Choroid plexus epithelial cell (primary cell): ENCODE measurements at regions not wholly inside any gene's neighbourhood (a gene's known extent, or its start where the extent isn't known, plus 50 kb on each side); places are given as distances from the start of the nearest gene placed in this dataset.

Experiments
- DNase-seq: peaks from one replicate; pipeline ENCODE4 v3.0.0-alpha.2; 2010; ENCODE audit warnings: low read depth
- H3K4me3 ChIP-seq: 2 replicates; pipeline ENCODE4 v1.5.1; 2011; ENCODE audit warnings: low read depth, mild to moderate bottlenecking, control low read depth, low read length, moderate library complexity
- CTCF ChIP-seq: conservative IDR thresholded peaks from 2 replicates; pipeline ENCODE4 v1.5.1; 2011; ENCODE audit warnings: low read depth, mild to moderate bottlenecking, control low read depth, inconsistent platforms, low read length, moderate library complexity

GRCh38 chr2:164142755-164143154 is 406.9 kb upstream of the FIGN start:
- TF ChIP-seq CTCF: no peak
- no peak for DNase-seq

GRCh38 chr2:164141271-164141670 is 405.5 kb upstream of the FIGN start:
- TF ChIP-seq CTCF: no peak
- H3K4me3 ChIP-seq: no peak overlapping the region
- peak; percentile 7 for DNase-seq

More at GRCh38 chr2:164142755-164143154, 406.9 kb upstream of the FIGN start:
- no peak overlapping the region for H3K4me3 ChIP-seq

- no peak for TF ChIP-seq CTCF
- no peak overlapping the region for H3K4me3 ChIP-seq
Observed at GRCh38 chr2:164138750-164139149, 402.9 kb upstream of the FIGN start.

GRCh38 chr2:164134336-164134735 is 398.5 kb upstream of the FIGN start:
- TF ChIP-seq CTCF: no peak
- no peak overlapping the region for H3K4me3 ChIP-seq
- peak; percentile 5 for DNase-seq

More at GRCh38 chr2:164138750-164139149, 402.9 kb upstream of the FIGN start:
- DNase-seq: no peak

GRCh38 chr2:164127971-164128527 is 392.2 kb upstream of the FIGN start:
- no peak overlapping the region for H3K4me3 ChIP-seq
- no peak for DNase-seq
- TF ChIP-seq CTCF: no peak

GRCh38 chr2:164126960-164127660 is 391.3 kb upstream of the FIGN start:
- TF ChIP-seq CTCF: peak; percentile 58
- no peak overlapping the region for H3K4me3 ChIP-seq
- DNase-seq: peak; percentile 64

GRCh38 chr2:164115806-164116205 is 380.0 kb upstream of the FIGN start:
- no peak for DNase-seq
- no peak overlapping the region for H3K4me3 ChIP-seq
- no peak for TF ChIP-seq CTCF
